Ammon's horn (tissue), 1 donor: ENCODE measurements at regions not wholly inside any gene's neighbourhood (a gene's known extent, or its start where the extent isn't known, plus 50 kb on each side); places are given as distances from the start of the nearest gene placed in this dataset.

Experiments used
- DNase-seq: peaks from one replicate; pipeline ENCODE4 v3.0.0-alpha.2; 2016; ENCODE audit warnings: low spot score

DNA sequence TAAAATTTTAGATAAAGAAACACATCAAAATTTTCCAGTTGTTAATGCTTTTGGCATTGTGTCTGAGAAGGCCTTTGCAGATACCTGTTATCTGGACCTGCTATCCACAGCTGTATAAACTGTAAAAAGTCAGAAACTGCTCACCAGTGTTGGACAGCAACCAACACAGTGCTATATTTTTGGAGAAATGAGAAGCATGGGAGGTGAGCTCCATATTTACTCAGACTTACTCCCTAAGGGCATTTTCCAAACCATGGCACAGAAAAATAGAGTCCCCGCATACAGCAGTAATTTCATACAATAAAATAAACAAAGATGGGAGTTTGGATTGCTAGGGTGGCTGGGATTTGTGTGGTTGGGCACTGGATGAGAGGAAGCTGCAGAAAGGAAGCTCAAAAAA lies 136.3 kb upstream of the GLI3 start:
- no peak for DNase-seq

DNA sequence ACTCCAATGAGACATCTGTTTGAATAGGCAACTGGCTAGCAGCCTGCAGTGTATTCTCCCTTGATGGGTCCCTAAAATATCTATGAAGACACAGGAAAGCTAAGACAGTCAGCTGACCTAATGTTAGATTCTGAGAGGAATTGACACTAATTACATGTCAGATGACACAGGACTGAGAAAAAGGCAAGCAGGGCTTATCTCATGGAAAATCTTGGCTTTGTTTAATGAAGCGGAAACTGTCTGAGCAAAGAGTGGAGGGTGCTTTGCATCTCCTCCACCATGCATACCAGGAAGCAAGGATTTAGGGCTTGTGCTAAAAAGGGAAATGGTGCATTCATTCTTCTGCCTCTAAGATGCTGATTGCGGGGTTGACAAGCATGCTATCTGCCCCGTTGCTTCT lies 135.5 kb upstream of the GLI3 start:
- DNase-seq = no peak

DNA sequence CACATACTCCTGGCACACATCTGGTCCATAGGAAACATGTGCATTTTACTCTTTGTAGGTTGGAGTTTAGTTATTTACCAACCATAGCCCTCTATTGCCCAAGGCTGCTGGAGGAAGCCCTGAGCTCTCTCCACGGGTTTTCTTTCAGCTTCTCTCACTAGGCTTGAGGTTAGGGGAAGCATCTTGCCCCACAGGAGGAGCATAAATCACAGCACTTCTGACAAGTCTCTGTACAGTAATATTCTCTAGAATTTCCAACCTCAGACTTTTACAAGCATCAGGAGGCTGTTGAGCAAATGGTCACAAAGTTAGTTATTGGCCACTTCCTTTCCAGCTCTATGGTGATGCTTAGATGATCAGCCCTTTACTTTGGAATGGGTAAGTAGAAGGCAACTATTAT lies 122.9 kb upstream of the GLI3 start:
- no peak for DNase-seq

GRCh38 chr7:42351316-42351935 lies 114.4 kb upstream of the GLI3 start:
- DNase-seq = no peak

- no peak for DNase-seq
Observed at GRCh38 chr7:42350801-42351200, 113.8 kb upstream of the GLI3 start.

GRCh38 chr7:42348631-42349030 lies 111.6 kb upstream of the GLI3 start:
- no peak for DNase-seq

DNA sequence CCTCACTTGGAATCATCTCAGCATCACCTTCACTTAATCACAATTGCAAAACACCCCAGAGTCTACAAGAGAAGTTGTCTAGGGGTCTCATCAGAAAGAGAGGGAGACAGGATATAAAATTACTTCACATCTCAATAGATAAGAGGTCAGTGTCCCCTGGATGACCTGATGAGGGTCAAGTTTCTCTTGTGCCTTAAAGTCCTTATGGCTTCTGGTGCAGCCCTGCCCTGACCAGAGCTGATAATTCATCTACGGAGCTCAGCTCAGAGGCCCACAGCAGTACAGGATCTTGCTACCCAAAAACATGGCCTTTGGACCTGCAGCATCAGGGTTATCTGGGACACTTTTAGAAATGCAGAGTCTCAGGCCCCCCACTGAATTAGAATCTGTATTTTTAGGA lies 111.1 kb upstream of the GLI3 start:
- no peak for DNase-seq

GRCh38 chr7:42347616-42348015 lies 110.6 kb upstream of the GLI3 start:
- no peak for DNase-seq

- DNase-seq = no peak
Observed at GRCh38 chr7:42345478-42346299, 108.7 kb upstream of the GLI3 start.

DNA sequence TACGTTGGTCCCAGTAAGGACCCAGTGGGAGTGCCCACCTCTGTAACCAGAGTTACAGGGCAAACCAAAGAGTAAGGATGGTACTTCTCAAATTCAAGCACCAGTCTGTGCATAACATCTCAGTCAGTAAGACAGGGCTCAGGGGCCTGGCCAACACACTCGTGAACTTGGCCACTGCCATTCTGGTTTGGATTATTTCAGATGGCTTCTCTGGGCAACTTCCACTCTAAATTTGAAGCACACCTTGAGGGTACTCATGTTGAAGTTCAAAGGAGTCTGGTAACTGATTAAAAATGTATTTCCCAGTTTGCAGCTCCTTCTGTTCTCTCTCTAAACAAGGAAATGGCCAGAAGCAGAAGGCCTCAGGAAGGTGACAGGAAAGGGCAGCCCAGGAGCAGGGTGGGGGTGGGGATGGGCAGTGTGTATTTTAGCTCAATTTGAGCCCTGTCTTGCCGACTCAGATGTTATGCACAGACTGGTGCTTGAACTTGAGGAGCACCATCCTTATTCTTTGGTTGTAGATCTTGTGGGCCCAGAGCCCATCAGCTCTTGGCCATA lies 107.3 kb upstream of the GLI3 start:
- no peak for DNase-seq

DNA sequence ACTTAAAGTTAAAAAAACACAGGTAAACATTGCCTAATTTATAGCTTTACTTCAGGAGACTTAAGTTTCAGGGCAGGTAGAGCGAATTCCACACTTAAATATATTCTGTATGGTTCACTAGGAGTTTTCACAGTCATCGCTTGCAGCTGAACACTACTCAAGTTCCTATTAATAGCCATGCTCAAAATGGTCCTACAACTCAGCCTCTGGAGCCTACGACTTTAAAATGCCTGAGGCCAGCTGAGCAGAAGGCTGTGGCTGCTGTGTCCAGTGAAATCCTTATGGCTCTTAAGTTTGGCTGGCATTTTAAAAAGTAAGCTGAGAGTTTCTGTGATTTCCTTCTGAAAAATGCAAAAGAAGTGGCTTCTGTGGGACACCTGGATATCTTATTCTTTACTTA lies 105.4 kb upstream of the GLI3 start:
- DNase-seq = no peak

DNA sequence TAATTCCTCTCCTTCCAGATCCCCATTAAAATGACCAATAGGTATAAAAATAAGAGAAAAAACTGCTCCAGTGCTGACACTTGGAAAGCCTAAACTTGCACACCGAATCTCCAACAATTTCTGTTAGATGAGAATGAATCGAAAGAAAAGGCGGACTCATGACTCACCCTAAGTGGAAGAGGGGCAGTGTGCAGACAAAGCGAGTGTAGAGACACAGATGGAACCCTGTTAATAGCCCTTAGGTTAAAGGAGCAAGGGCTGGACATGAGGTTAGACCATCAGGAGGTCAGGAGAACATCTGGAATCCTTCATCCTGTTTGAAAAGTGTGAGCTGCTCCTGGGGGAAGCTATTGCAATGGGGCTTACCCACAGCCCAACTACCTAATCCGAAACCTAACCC lies 103.4 kb upstream of the GLI3 start:
- DNase-seq = no peak

GRCh38 chr7:42338916-42339540 lies 102.0 kb upstream of the GLI3 start:
- DNase-seq = no peak

DNA sequence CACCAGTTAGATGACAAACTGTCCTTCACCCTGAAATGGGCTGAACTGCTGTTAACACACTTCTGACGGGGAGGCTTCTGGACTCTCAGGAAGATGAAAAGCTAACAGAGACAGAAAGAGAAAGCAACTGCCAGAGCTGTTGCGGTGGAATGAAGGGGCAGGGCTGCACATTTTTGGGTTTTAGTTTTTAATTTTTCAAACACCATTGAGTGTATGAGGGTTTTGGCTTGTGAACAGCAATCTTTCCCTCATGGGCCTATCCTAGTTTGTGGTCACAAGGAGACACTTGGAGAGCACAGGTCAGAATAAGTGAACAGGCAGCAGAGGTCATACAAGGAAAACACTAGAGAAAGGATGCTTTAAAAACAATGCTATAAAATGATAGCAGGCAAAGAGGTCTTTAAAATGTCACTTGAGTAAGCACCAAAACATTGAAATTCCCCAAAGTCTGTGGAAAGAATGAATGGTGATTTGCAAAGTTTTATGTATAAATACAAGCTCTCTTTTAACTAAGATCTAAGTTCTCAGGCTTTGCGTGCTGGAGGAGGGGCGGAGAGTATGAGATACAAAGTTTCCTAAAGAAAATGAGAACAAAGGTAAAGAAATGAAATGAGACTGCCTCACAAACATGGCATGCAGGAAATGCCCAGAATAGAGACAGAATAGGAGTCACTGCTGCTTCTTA lies 101.4 kb upstream of the GLI3 start:
- no peak for DNase-seq

- no peak for DNase-seq
Observed at GRCh38 chr7:42337225-42337905, 100.4 kb upstream of the GLI3 start.

DNA sequence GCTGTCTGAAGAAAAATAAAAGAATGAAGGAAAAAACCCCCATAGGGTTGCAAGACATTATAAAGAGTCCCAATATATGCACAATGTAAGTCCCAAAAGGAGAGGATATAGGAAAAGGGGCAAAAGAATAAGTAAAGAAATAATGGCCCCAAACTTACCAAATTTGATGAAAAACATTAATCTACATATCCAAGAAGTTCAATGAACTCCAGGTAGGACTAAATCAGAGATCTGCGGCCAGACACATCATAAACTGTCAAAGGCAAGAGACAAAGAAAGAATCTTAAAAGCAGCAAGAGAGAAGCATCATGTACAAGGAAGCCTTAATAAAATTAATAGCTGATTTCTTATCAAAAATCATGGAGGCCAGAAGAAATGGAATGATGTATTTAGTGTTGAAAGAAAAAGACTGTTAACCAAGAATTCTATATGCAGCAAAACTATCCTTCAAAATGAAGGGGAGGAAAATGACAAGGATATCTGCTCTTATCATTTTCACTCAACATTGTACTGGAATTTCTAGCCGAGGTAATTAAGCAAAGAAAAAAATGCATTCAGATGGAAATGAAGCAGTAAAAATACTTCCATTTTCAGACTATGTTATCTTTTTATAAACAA lies 95.7 kb upstream of the GLI3 start:
- no peak for DNase-seq

GRCh38 chr7:42319631-42320030 lies 82.6 kb upstream of the GLI3 start:
- no peak for DNase-seq

GRCh38 chr7:42315631-42316030 lies 78.6 kb upstream of the GLI3 start:
- no peak for DNase-seq

GRCh38 chr7:42315103-42315502 lies 78.1 kb upstream of the GLI3 start:
- DNase-seq = no peak

DNA sequence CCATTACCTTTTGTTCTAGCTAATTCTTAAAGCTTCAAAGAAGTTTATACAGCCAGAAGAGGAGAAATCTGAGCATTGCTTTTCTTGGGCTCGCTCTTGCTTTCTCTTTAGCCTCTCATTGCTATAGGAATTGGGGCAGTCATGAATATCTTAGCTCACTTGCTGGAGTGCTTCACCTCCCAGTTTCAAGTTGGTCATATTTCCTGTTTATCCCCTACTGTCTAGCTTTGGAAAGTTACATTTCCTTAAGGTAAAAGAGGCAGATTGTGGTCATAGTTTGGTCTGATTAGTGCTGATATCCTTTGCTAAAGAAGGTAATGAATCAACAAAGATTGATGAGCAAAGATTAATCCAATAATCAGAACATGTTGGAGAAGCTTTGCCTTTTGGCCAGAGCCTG lies 77.7 kb upstream of the GLI3 start:
- DNase-seq = no peak

DNA sequence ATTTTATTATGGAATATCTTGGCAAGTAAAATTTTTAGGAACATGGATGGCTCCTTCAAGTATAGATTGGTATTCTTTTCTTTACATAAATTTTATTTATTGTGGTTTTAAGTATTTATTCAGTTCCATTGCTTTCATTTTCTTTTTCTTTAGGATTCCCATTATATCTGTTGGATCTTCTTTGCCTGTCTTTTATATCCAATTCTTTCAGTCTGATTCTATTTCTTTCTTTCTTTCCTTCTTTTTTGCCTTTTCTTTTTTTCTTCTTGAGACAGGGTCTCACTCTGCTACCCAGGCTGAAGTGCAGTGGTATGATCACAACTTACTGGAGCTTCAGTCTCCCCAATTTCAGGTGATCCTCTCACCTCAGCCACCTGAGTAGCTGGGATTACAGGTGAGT lies 74.2 kb upstream of the GLI3 start:
- no peak for DNase-seq
